GM23338 (cell line): ENCODE measurements at regions not wholly inside any gene's neighbourhood (a gene's known extent, or its start where the extent isn't known, plus 50 kb on each side); places are given as distances from the start of the nearest gene placed in this dataset.

Experiments used
- ATAC-seq: fragments of 200-7000 bp; cut with Tn5 transposase; 3 replicates; pipeline ENCODE4 v1.9.1; 2020
- DNase-seq: peaks from one replicate; pipeline ENCODE4 v3.0.0-alpha.2; 2015; ENCODE audit warnings: low spot score
- H2AFZ ChIP-seq: fragments of 200-600 bp; sonication (generic); 2 replicates; pipeline ENCODE4 v1.8.0; 2016; ENCODE audit warnings: antibody characterized with exemption, mild to moderate bottlenecking, moderate library complexity
- H3F3A ChIP-seq: fragments of 200-600 bp; sonication (generic); replicated peaks from 2 replicates; pipeline ENCODE4 v1.8.0; 2017; ENCODE audit warnings: antibody characterized with exemption, mixed run types, low read depth
- H3K27ac ChIP-seq: fragments of 200-600 bp; sonication (generic); 2 replicates; pipeline ENCODE4 v1.6.1; 2016; ENCODE audit warnings: low read depth
- H3K27me3 ChIP-seq: fragments of 200-600 bp; sonication (generic); 2 replicates; pipeline ENCODE4 v1.8.0; 2016; ENCODE audit warnings: mild to moderate bottlenecking, mixed run types, moderate library complexity; ENCODE audit not compliant: insufficient read depth
- H3K36me3 ChIP-seq: fragments of 200-600 bp; sonication (generic); 2 replicates; pipeline ENCODE4 v1.8.0; 2016; ENCODE audit warnings: mild to moderate bottlenecking; ENCODE audit not compliant: insufficient read depth
- H3K4me1 ChIP-seq: fragments of 200-600 bp; sonication (generic); 2 replicates; pipeline ENCODE4 v1.8.0; 2016; ENCODE audit warnings: mild to moderate bottlenecking, moderate library complexity; ENCODE audit not compliant: insufficient read depth
- H3K4me2 ChIP-seq: fragments of 200-600 bp; sonication (generic); 2 replicates; pipeline ENCODE4 v1.7.1; 2017; ENCODE audit warnings: mixed run types
- H3K4me3 ChIP-seq: fragments of 200-600 bp; sonication (generic); 2 replicates; pipeline ENCODE4 v1.6.1; 2016; ENCODE audit warnings: mixed run types
- H3K79me2 ChIP-seq: fragments of 200-600 bp; sonication (generic); replicated peaks from 2 replicates; pipeline ENCODE4 v1.8.0; 2017; ENCODE audit warnings: mild to moderate bottlenecking; ENCODE audit not compliant: insufficient read depth
- H3K9me2 ChIP-seq: fragments of 200-600 bp; sonication (generic); 2 replicates; pipeline ENCODE4 v1.8.0; 2017; ENCODE audit not compliant: insufficient read depth
- H4K20me1 ChIP-seq: fragments of 200-600 bp; sonication (generic); replicated peaks from 2 replicates; pipeline ENCODE4 v1.8.0; 2017; ENCODE audit warnings: mild to moderate bottlenecking; ENCODE audit not compliant: insufficient read depth
- H3K27ac Mint-ChIP-seq: 2 replicates; pipeline ENCODE4 v1.8.0; 2020; ENCODE audit warnings: inconsistent platforms, mild to moderate bottlenecking, moderate library complexity, mixed read lengths
- H3K27me3 Mint-ChIP-seq: 3 replicates; pipeline ENCODE4 v1.8.0; 2022; ENCODE audit warnings: low read depth, mild to moderate bottlenecking, moderate library complexity, mixed read lengths, inconsistent platforms; ENCODE audit not compliant: insufficient read depth, poor library complexity
- H3K36me3 Mint-ChIP-seq: 3 replicates; pipeline ENCODE4 v1.8.0; 2021; ENCODE audit warnings: low read depth, mild to moderate bottlenecking, inconsistent platforms, moderate library complexity, mixed read lengths
- H3K4me1 Mint-ChIP-seq: 3 replicates; pipeline ENCODE4 v1.8.0; 2020; ENCODE audit warnings: mild to moderate bottlenecking, inconsistent platforms, mixed read lengths
- H3K4me3 Mint-ChIP-seq: 3 replicates; pipeline ENCODE4 v1.8.0; 2021; ENCODE audit warnings: moderate library complexity, mild to moderate bottlenecking, inconsistent platforms, mixed read lengths
- H3K9me3 Mint-ChIP-seq: 3 replicates; pipeline ENCODE4 v1.8.0; 2020; ENCODE audit warnings: moderate library complexity, mild to moderate bottlenecking, inconsistent platforms, mixed read lengths
- CREB1 ChIP-seq: fragments of 250-450 bp; sonication (Bioruptor Pico); IDR thresholded peaks from 2 replicates; pipeline ENCODE4 v1.5.0; 2020; ENCODE audit warnings: low read depth, mild to moderate bottlenecking, moderate library complexity
- EZH2 ChIP-seq: fragments of 200-600 bp; sonication (generic); IDR thresholded peaks from one replicate; pipeline ENCODE4 v1.8.0; 2017; ENCODE audit warnings: antibody characterized with exemption, mild to moderate bottlenecking, low read depth; ENCODE audit not compliant: unreplicated experiment
- EZH2phosphoT487 ChIP-seq: fragments of 200-600 bp; sonication (generic); IDR thresholded peaks from one replicate; pipeline ENCODE4 v1.8.1; 2018; ENCODE audit warnings: antibody characterized with exemption; ENCODE audit not compliant: unreplicated experiment
- JUNB ChIP-seq: IDR thresholded peaks from one replicate; pipeline ENCODE4 v1.6.1; 2016; ENCODE audit warnings: antibody characterized with exemption; ENCODE audit not compliant: unreplicated experiment
- NANOG ChIP-seq: IDR thresholded peaks from 2 replicates; pipeline ENCODE4 v1.6.1; 2016; ENCODE audit warnings: antibody characterized with exemption, borderline replicate concordance
- POLR2AphosphoS5 ChIP-seq: IDR thresholded peaks from 2 replicates; pipeline ENCODE4 v1.6.1; 2016; ENCODE audit warnings: antibody characterized with exemption, low read depth
- STAT1 ChIP-seq: IDR thresholded peaks from one replicate; pipeline ENCODE4 v1.6.1; 2016; ENCODE audit warnings: antibody characterized with exemption; ENCODE audit not compliant: unreplicated experiment
- ZNF114 ChIP-seq: fragments of 250-450 bp; sonication (Bioruptor Pico); IDR thresholded peaks from 2 replicates; pipeline ENCODE4 v1.5.0; 2020; ENCODE audit warnings: mild to moderate bottlenecking, moderate library complexity
- ZNF331 ChIP-seq: fragments of 250-450 bp; sonication (Bioruptor Pico); IDR thresholded peaks from 2 replicates; pipeline ENCODE4 v1.5.0; 2020; ENCODE audit warnings: low read depth, mild to moderate bottlenecking, moderate library complexity
- TF ChIP-seq, protein P1 (sequence below): IDR thresholded peaks from 2 replicates; pipeline ENCODE4 v1.6.1; 2016; ENCODE audit warnings: antibody characterized with exemption
- TF ChIP-seq, protein P2 (sequence below): IDR thresholded peaks from one replicate; pipeline ENCODE4 v1.6.1; 2018; ENCODE audit warnings: antibody characterized with exemption; ENCODE audit not compliant: unreplicated experiment
- TF ChIP-seq, protein P3 (sequence below), 2 experiments: fragments of 200-600 bp in 1 of 2; sonication (generic) in 1 of 2; conservative IDR thresholded peaks; 2 replicates each; pipeline versions ENCODE4 v1.5.1 to v1.6.1; 2016 to 2017; ENCODE audit warnings: antibody characterized with exemption in 2 of 2, low read depth in 2 of 2, mild to moderate bottlenecking in 2 of 2, moderate library complexity in 1 of 2

DNA sequence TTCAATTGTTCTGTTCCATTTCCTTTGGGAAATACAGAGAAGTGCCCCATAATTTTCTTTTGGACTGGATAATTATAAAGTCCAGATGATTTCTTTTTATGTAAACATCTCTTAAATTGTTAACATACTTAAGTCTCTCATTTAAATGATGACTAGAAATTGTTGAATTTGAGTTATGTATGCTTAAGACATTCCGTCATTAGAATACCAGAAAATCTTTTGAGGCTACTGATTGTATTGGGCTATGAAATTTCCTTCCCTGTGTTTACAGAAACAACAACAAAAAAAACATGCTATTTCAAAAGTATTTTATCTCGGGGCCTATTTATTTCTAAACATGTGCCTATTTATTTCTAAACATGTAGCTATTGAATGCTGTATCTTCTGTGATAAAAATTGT is 125.4 kb downstream of the SH3BGRL2 start (continued):
- TF ChIP-seq, protein P1, sequence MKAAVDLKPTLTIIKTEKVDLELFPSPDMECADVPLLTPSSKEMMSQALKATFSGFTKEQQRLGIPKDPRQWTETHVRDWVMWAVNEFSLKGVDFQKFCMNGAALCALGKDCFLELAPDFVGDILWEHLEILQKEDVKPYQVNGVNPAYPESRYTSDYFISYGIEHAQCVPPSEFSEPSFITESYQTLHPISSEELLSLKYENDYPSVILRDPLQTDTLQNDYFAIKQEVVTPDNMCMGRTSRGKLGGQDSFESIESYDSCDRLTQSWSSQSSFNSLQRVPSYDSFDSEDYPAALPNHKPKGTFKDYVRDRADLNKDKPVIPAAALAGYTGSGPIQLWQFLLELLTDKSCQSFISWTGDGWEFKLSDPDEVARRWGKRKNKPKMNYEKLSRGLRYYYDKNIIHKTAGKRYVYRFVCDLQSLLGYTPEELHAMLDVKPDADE: no peak
- no peak for TF ChIP-seq POLR2AphosphoS5
- no peak for TF ChIP-seq ZNF114 (CRISPR knock-in tag)
- TF ChIP-seq, protein P2, sequence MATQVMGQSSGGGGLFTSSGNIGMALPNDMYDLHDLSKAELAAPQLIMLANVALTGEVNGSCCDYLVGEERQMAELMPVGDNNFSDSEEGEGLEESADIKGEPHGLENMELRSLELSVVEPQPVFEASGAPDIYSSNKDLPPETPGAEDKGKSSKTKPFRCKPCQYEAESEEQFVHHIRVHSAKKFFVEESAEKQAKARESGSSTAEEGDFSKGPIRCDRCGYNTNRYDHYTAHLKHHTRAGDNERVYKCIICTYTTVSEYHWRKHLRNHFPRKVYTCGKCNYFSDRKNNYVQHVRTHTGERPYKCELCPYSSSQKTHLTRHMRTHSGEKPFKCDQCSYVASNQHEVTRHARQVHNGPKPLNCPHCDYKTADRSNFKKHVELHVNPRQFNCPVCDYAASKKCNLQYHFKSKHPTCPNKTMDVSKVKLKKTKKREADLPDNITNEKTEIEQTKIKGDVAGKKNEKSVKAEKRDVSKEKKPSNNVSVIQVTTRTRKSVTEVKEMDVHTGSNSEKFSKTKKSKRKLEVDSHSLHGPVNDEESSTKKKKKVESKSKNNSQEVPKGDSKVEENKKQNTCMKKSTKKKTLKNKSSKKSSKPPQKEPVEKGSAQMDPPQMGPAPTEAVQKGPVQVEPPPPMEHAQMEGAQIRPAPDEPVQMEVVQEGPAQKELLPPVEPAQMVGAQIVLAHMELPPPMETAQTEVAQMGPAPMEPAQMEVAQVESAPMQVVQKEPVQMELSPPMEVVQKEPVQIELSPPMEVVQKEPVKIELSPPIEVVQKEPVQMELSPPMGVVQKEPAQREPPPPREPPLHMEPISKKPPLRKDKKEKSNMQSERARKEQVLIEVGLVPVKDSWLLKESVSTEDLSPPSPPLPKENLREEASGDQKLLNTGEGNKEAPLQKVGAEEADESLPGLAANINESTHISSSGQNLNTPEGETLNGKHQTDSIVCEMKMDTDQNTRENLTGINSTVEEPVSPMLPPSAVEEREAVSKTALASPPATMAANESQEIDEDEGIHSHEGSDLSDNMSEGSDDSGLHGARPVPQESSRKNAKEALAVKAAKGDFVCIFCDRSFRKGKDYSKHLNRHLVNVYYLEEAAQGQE: no peak
- no peak for TF ChIP-seq JUNB
- TF ChIP-seq ZNF331: no peak
- TF ChIP-seq EZH2: no peak
- no peak for TF ChIP-seq NANOG

DNA sequence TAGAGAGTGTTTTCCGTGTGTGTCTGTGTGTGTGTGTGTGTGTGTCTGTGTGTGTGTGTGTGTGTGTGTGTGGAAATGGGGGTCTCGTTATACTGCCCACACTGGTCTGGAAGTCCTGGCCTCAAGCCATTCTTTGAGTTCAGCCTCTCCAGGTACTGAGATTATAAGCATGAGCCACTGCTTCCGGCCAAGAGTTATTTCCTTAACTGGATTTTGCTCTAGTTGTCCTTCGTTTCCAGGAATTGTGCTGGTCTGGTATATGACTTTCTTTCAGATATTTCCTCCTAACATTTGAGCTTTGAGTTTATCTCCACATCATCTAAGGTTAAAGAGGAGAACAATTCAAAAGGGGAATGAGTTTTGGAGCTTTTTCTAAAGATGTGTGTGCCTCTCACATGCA is 124.8 kb downstream of the SH3BGRL2 start:
- ATAC-seq (no peak), DNase-seq (no peak)
- Histone ChIP-seq H3K9me2 (no peaks in the 10 kb centered on the region), H4K20me1 (no peaks in the 10 kb centered on the region), H3K4me3 (no peak overlapping the region), H3K79me2 (no peaks in the 10 kb centered on the region), H3K27ac (no peak overlapping the region), H3K27me3 (no peaks in the 10 kb centered on the region), H3F3A (no peaks in the 10 kb centered on the region), H2AFZ (0 out of 2 replicates have a peak overlapping the region, but pooled peaks have one; percentile 28), H3K36me3 (no peaks in the 10 kb centered on the region), H3K4me1 (peaks cover 5% of the 10 kb centered on the region; the same call in 1 of the 2 replicates), H3K4me2 (no peak overlapping the region)
- no peak overlapping the region for H3K4me3 Mint-ChIP-seq
- H3K9me3 Mint-ChIP-seq: no peaks in the 10 kb centered on the region
- peaks cover 5% of the 10 kb centered on the region for H3K4me1 Mint-ChIP-seq
- no peaks in the 10 kb centered on the region for H3K36me3 Mint-ChIP-seq
- no peaks in the 10 kb centered on the region for H3K27me3 Mint-ChIP-seq
- no peak overlapping the region for H3K27ac Mint-ChIP-seq
- TF ChIP-seq, protein P1: no peak
- TF ChIP-seq NANOG (no peak), ZNF331 (no peak), STAT1 (no peak), JUNB (no peak), CREB1 (CRISPR knock-in tag) (no peak), POLR2AphosphoS5 (no peak), EZH2phosphoT487 (no peak), EZH2 (no peak)
- TF ChIP-seq, protein P2: no peak
- TF ChIP-seq, protein P3, sequence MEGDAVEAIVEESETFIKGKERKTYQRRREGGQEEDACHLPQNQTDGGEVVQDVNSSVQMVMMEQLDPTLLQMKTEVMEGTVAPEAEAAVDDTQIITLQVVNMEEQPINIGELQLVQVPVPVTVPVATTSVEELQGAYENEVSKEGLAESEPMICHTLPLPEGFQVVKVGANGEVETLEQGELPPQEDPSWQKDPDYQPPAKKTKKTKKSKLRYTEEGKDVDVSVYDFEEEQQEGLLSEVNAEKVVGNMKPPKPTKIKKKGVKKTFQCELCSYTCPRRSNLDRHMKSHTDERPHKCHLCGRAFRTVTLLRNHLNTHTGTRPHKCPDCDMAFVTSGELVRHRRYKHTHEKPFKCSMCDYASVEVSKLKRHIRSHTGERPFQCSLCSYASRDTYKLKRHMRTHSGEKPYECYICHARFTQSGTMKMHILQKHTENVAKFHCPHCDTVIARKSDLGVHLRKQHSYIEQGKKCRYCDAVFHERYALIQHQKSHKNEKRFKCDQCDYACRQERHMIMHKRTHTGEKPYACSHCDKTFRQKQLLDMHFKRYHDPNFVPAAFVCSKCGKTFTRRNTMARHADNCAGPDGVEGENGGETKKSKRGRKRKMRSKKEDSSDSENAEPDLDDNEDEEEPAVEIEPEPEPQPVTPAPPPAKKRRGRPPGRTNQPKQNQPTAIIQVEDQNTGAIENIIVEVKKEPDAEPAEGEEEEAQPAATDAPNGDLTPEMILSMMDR (conservative IDR thresholded peaks at IDR 0.05; ENCODE audit: low read depth in 2 of 2): no peak
